HG03175 (cell line): ENCODE measurements at regions not wholly inside any gene's neighbourhood (a gene's known extent, or its start where the extent isn't known, plus 50 kb on each side); places are given as distances from the start of the nearest gene placed in this dataset.

ENCODE experiments used
- ATAC-seq: cut with Tn5 transposase; IDR thresholded peaks from one replicate; pipeline ENCODE4 v1.9.1; 2021; ENCODE audit warnings: mild to moderate bottlenecking, moderate library complexity; ENCODE audit not compliant: unreplicated experiment

GRCh38 chr13:85498774-85499173 is 300.4 kb downstream of the SLITRK6 start:
- ATAC-seq: no peak

GRCh38 chr13:85497652-85498051 is 301.6 kb downstream of the SLITRK6 start:
- no peak for ATAC-seq

GRCh38 chr13:85492283-85492682 is 306.9 kb downstream of the SLITRK6 start:
- no peak for ATAC-seq

- ATAC-seq: no peak
Observed at GRCh38 chr13:85486663-85487062, 312.6 kb downstream of the SLITRK6 start.

GRCh38 chr13:85473144-85473543 is 326.1 kb downstream of the SLITRK6 start:
- no peak for ATAC-seq

GRCh38 chr13:85469320-85469719 is 329.9 kb downstream of the SLITRK6 start:
- no peak for ATAC-seq

- ATAC-seq: no peak
Observed at GRCh38 chr13:85462792-85463425, 336.3 kb downstream of the SLITRK6 start.

- no peak for ATAC-seq
Observed at GRCh38 chr13:85461621-85462020, 337.6 kb downstream of the SLITRK6 start.

GRCh38 chr13:85445534-85445933 is 353.7 kb downstream of the SLITRK6 start:
- no peak for ATAC-seq

- no peak for ATAC-seq
Observed at GRCh38 chr13:85441975-85442374, 357.2 kb downstream of the SLITRK6 start.

GRCh38 chr13:85441364-85441763 is 357.9 kb downstream of the SLITRK6 start:
- ATAC-seq: no peak

GRCh38 chr13:85436029-85436428 is 363.2 kb downstream of the SLITRK6 start:
- no peak for ATAC-seq

- no peak for ATAC-seq
Observed at GRCh38 chr13:85434927-85435326, 364.3 kb downstream of the SLITRK6 start.

- ATAC-seq: no peak
Observed at GRCh38 chr13:85432881-85433280, 366.3 kb downstream of the SLITRK6 start.

- ATAC-seq: no peak
Observed at GRCh38 chr13:85431720-85432119, 367.5 kb downstream of the SLITRK6 start.

- no peak for ATAC-seq
Observed at GRCh38 chr13:85430216-85430794, 368.9 kb downstream of the SLITRK6 start.

GRCh38 chr13:85427416-85427815 is 371.8 kb downstream of the SLITRK6 start:
- ATAC-seq: no peak

GRCh38 chr13:85420136-85420535 is 379.1 kb downstream of the SLITRK6 start:
- no peak for ATAC-seq

- ATAC-seq: no peak
Observed at GRCh38 chr13:85419611-85420010, 379.6 kb downstream of the SLITRK6 start.

- no peak for ATAC-seq
Observed at GRCh38 chr13:85417807-85418206, 381.4 kb downstream of the SLITRK6 start.

GRCh38 chr13:85413664-85414063 is 385.6 kb downstream of the SLITRK6 start:
- ATAC-seq: no peak

GRCh38 chr13:85412448-85412847 is 386.8 kb downstream of the SLITRK6 start:
- ATAC-seq: no peak

GRCh38 chr13:85411591-85411990 is 387.6 kb downstream of the SLITRK6 start:
- ATAC-seq: no peak
